HL-60/S4 (cell line): ENCODE measurements at regions not wholly inside any gene's neighbourhood (a gene's known extent, or its start where the extent isn't known, plus 50 kb on each side); places are given as distances from the start of the nearest gene placed in this dataset.

ENCODE experiments used
- in situ Hi-C: fragments of 300-500 bp; cut with MboI; formaldehyde crosslinking; loops from 2 replicates; pipeline ENCODE4 v1.14.3; 2022; ENCODE audit warnings: low sequenced_read_pairs

- in situ Hi-C loops, result no loop called here
Observed at GRCh38 chr4:16382571-16382970, 156.3 kb upstream of the TAPT1 start.

DNA sequence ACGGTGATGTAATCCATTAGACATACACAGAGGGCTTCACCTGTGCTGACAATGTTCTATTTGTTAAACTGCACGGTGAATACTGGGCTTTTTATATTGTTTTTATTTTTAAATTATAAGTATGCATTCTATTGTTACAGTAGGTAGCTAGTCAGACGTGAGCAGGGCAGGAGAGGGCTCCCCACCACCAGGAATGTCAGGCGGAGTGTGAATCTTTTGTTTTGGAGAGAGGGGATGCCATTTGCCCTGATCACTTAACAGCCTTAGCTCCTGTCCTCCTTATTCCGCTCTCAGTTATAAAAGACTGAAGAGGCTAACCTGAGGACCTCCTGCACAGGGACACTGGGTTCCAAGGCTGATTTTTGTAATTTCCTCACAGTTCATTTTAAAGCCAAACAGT is 151.6 kb upstream of the TAPT1 start:
- in situ Hi-C loops, result no loop called here

DNA sequence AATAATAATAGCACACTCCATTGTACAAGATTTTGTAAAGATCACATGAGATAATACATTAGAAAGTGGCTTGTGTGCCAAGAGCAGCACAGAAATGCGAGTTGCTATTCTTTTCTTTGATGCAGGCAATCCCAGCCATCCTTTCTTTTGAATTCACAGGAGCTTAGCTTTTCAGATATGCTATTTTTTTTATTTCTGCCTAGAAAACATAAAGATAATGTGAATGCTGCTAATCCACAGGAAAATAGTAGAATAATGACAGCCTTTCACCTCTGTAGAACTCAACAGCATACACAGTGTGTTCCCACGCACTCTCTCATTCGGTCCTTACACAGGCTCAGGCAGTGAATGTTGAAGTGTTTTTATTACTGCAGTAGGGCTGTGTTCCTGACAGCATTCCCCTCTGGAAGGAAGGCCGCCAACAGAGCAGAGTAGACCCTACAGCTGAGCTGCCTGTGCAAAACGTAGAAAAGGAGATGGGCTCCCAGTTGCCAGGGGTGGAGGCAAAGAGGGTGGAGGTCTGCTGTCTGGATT is 138.8 kb upstream of the TAPT1 start:
- in situ Hi-C loops, result no loop called here

- in situ Hi-C loops, result no loop called here
Observed at GRCh38 chr4:16360694-16361262, 134.5 kb upstream of the TAPT1 start.

GRCh38 chr4:16353165-16353564 is 126.9 kb upstream of the TAPT1 start:
- in situ Hi-C loops, result no loop called here

- in situ Hi-C loops, result no loop called here
Observed at GRCh38 chr4:16351161-16351560, 124.9 kb upstream of the TAPT1 start.

- in situ Hi-C loops, result no loop called here
Observed at GRCh38 chr4:16344853-16345252, 118.6 kb upstream of the TAPT1 start.

- in situ Hi-C loops, result no loop called here
Observed at GRCh38 chr4:16337936-16338335, 111.7 kb upstream of the TAPT1 start.

- in situ Hi-C loops, result no loop called here
Observed at GRCh38 chr4:16334601-16335000, 108.3 kb upstream of the TAPT1 start.

DNA sequence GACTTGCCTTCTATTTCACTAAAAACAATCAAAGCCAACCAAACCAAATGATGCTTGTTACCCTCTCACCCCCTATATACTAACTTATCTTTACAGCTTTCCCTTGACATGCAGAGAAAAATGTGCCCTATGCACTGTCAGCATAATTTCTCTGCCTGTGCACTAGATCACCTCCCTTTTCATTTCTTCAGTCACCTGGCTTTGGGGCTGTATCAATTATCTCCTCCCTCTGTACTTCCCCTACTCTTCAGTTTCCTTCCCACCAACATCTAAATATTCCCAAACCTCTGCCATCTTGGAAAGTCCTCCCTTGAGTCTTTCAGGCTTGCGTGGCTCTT is 103.5 kb upstream of the TAPT1 start:
- in situ Hi-C loops, result no loop called here

- in situ Hi-C loops, result no loop called here
Observed at GRCh38 chr4:16329125-16329796, 103.0 kb upstream of the TAPT1 start.

GRCh38 chr4:16322183-16322582 is 95.9 kb upstream of the TAPT1 start:
- in situ Hi-C loops, result no loop called here

DNA sequence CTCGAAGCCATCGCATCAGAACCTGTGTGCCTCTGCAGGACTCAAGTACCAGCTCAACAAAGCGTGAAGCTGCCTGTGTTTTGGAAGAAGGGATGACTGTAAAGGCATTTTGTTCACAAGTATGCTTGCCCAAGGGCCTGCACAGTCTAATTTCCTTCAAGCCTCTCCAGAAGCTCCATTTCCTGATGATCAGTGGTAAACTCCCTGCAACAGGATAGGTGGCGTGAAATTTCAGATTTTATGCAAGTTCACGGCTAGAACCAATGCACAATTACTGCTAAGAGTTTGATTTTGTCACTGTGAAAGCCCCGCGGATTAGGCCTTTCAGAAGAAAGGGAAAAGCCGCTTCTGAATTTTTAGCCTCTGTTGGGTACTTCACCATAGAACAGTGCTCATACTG is 89.2 kb upstream of the TAPT1 start:
- in situ Hi-C loops, result no loop called here

- in situ Hi-C loops, result no loop called here
Observed at GRCh38 chr4:16310606-16311005, 84.3 kb upstream of the TAPT1 start.

GRCh38 chr4:16302648-16303047 is 76.4 kb upstream of the TAPT1 start:
- in situ Hi-C loops, result no loop called here

DNA sequence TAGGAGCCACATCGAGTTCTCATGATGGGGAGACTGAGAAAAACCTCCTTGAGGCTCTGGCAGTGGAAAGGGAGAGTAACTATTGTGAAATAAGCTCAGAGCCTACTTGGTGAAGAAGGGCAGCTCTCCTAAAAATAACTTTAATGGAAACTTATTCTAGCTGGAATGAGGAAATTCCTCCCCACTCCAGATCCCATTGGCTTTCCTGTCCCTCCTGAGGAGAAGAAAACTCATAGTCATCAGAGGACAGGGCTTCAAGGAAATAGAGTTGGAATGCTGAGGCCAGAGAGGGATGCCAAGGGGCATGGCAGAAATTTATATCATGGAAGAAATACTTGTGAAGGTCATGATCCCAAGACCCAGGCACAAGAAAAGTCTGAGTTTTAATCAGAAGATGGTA is 70.7 kb upstream of the TAPT1 start:
- in situ Hi-C loops, result loop anchor here (25.0 kb wide), 1 partner anchor 1140 kb away; no protein-coding TSS in a partner anchor

DNA sequence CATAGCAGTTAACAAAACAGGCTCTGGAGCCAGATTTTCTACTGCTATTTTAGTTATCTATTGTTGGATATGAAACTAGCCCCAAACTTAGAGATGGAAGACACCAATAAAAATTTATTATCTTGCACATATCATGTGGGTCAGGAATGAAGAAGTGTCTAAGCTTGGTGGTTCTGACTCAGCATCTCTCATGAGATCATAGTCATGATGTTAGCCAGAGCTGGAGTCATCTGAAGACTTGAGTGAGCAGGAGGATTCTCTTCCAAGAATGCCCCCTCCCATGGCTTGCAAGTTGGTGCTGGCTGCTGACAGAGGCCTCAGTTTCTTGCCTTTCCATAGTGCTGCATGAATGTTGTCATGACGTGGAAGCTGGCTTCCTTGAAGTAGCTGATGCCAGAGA is 68.2 kb upstream of the TAPT1 start:
- in situ Hi-C loops, result loop anchor here (25.0 kb wide), 1 partner anchor 1143 kb away; no protein-coding TSS in a partner anchor

- in situ Hi-C loops, result loop anchor here (25.0 kb wide), 1 partner anchor 1144 kb away; no protein-coding TSS in a partner anchor
Observed at GRCh38 chr4:16293210-16293838, 67.1 kb upstream of the TAPT1 start.

DNA sequence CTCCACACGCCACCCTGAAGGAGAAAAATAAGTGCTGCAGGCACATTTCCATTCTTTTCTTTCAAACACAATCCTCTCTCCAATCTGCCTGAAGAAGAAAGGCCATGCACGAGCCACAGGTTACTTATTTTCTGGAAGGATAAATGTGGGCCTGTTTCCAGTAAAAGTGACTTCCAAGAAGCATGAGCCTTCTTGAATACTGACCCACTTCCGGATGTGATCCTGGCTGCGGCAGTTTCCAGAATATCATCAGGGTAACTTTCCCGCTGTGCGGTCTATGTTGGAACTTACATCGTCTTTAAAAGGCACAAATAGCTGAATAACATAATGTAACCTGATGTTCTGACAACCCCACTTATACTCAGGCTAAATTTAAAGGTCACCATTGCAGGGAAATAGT is 66.3 kb upstream of the TAPT1 start:
- in situ Hi-C loops, result loop anchor here (25.0 kb wide), 1 partner anchor 1145 kb away; no protein-coding TSS in a partner anchor

- in situ Hi-C loops, result loop anchor here (25.0 kb wide), 1 partner anchor 1146 kb away; no protein-coding TSS in a partner anchor
Observed at GRCh38 chr4:16290681-16291420, 64.6 kb upstream of the TAPT1 start.

GRCh38 chr4:16289897-16290554 is 63.8 kb upstream of the TAPT1 start:
- in situ Hi-C loops, result loop anchor here (25.0 kb wide), 1 partner anchor 1147 kb away; no protein-coding TSS in a partner anchor
